GM21717 (cell line): ENCODE measurements at regions not wholly inside any gene's neighbourhood (a gene's known extent, or its start where the extent isn't known, plus 50 kb on each side); places are given as distances from the start of the nearest gene placed in this dataset.
A peak's percentile ranks its signal among the peaks of the same experiment; 100 is the strongest.

ENCODE experiments used
- ATAC-seq: cut with Tn5 transposase; IDR thresholded peaks from one replicate; pipeline ENCODE4 v1.9.1; 2021; ENCODE audit warnings: mild to moderate bottlenecking, moderate library complexity; ENCODE audit not compliant: unreplicated experiment

DNA sequence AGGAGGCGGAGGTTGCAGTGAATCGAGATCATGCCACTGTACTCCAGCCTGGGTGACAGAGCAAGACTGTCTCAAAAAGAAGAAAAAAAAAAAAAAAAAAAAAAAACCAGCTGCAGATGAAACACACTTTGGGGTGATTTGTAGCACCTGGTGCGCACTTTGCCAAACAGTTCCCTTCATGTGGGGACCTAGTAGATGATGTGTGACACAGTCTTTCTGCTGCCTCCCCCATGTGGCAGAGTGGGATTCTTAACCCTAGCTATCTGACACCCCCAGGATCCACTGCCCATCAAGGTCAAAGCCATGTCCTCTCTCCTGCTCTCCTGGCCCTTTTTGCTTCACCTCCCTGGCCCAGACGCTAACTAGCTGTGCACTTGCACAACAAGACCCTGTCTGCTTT is 52.1 kb upstream of the PDZD8 start:
- no peak for ATAC-seq

DNA sequence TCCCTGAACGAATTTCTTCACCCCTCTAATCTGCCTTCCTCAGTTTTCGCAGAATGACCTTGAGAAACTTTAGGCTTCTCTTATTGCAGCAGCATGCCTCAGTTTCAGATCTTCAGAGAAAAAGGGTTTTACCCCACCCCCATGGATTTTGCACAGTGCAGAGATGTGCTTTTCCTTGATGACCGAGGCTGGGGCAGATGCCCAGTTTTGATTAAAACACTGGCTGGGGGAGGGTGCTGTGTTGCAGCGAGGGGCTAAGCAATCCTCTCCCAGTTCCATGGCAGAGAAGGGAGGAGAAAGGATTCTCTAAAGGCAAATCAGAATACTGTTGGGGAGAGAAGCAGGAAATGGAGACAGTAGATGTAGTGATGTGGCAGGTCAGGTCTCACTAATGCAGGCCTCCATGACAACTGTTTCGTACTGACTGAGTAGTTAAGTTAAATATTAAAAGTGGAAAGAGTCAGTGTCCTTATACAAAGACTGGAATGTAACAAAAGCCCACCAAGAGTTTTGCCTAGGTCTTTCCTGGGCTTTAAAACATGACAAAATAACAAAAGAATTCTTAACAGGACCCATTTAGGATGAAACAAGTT is 50.8 kb upstream of the PDZD8 start:
- peak; percentile 63 for ATAC-seq

DNA sequence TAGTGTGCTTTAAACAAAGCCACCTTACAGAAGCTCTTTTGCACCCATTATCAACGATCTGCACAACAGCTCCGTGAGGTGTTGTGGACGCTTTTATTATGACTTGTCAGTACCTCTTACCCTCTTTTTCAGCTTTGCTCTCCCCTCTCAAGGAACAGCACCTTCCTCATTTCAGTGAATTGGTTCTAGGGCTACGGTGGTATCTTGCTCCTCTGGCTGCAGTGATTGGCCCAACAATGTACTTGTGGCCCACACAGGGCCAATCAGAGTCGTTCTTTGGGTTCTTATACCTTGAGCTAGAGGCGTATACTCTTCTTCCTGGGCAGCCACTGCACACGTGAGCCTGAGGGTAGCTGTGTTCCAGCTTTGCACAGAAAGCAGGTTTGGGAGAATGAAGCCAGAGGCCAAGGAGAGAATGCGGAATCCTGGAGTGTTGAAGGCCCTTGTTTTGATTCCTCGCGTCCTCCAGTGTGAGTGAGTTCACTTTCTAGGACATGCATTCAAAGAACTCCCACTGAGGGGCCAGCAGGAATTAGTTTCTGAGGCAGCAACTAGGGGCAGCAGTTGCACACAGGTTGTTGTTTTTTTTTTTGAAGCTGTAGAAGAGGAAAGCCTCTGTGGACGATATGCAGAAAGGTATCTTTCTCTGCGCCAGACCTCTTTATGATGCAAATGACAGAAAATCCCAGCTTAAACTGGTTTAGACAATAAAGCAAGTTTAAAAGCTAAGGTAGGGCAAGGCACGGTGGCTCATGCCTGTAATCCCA is 49.8 kb upstream of the PDZD8 start:
- no peak for ATAC-seq
